Skeletal muscle cell (primary cell): ENCODE measurements at regions not wholly inside any gene's neighbourhood (a gene's known extent, or its start where the extent isn't known, plus 50 kb on each side); places are given as distances from the start of the nearest gene placed in this dataset.

Experiments used
- DNase-seq: peaks from one replicate; pipeline ENCODE4 v3.0.0-alpha.2; 2010; ENCODE audit warnings: low read depth
- H3K4me3 ChIP-seq: 2 replicates; pipeline ENCODE4 v1.5.1; 2011; ENCODE audit warnings: low read depth, mild to moderate bottlenecking, control low read depth, low read length, moderate library complexity

DNA sequence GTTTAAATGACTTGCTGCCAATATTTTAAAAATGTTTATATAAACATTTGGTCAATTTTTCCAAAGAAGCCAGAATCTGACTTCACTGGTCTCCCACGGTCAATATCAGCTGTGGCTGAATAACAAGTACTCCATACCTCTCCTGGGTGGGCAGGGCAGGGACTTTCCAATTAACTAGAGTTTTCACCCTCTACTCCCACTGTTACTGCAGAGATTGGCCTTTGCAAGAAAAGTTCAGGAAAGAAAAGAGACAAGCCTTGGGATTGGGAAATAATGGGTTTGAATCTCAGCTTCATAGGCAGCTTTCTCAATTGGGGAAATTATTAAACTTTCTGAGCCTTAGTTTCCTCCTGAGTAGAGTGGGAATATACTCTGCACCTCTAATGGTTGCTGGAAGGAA is 236.9 kb downstream of the PRL start:
- no peak overlapping the region for H3K4me3 ChIP-seq
- no peak for DNase-seq

- no peak for DNase-seq
- no peak overlapping the region for H3K4me3 ChIP-seq
Measured at GRCh38 chr6:22062807-22063408, 233.9 kb downstream of the PRL start.

DNA sequence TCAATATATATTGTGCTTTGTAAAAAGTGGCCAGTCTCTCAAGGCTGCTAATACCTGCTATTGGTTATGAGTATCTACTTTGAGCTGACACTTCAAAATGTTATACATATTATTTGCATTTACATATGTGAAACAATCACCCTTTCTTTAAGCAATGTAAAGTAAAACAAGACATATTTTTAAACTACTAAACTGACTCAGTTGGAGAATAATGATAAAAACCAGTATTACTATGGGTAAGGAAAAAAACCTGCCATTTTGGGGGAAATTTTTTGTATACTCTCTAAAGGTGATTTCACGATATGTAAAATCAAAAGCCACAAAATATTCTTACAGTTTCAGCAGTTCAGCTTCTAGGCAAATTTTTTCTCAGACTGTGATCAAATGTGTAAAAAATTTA is 232.3 kb downstream of the PRL start:
- H3K4me3 ChIP-seq = no peak overlapping the region
- DNase-seq = no peak

DNA sequence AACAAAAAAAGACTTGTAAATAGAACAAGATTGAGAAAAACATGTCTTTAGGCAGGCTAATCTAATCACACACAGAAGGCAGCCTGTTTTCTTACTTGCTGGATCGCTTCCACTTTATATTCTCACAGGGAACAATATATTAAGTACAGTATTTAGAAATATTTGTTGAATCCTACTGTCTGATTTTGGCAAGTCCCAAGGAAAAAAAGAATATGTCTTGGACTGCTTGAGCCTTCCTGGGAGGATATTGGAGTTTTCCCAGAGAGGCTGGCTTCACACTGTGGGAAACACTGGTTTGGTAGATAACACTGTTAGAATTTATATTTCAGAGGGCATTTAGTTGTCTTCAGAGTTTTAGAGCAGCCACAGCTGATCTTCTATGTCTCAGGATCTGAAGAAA is 229.7 kb downstream of the PRL start:
- no peak overlapping the region for H3K4me3 ChIP-seq
- DNase-seq = no peak

- no peak for DNase-seq
- no peak overlapping the region for H3K4me3 ChIP-seq
Measured at GRCh38 chr6:22067671-22068070, 229.2 kb downstream of the PRL start.

- no peak for DNase-seq
Measured at GRCh38 chr6:22068561-22069305, 228.1 kb downstream of the PRL start.

DNA sequence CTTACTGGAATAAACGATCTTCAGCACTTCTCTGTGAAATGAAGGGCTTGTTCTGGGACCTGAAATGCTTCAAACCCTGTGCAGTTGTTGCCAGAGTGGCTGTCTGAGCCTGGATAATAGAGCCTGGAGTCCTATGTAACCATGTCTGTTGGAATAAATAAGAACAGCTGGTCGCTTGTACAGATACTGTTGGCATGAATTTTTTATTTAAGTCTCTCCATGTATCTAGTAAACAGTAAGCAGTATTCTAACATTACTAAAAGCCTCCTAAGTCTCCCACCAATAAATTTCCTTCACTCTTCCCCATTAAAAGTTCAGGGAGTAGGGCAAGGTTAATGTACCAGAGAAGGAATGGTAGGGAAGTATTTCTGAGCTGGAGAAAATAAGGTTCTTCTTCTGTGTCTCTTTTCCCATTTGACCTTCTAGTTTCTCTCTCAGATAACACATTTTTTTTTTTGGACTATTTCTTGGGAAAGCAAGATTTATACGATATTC is 227.5 kb downstream of the PRL start:
- H3K4me3 ChIP-seq = no peak overlapping the region
- DNase-seq = no peak

More at GRCh38 chr6:22068561-22069305, 228.1 kb downstream of the PRL start:
- no peak overlapping the region for H3K4me3 ChIP-seq

GRCh38 chr6:22071270-22072041 is 225.4 kb downstream of the PRL start:
- DNase-seq = no peak
- peak overlapping the region; percentile 17 for H3K4me3 ChIP-seq

DNA sequence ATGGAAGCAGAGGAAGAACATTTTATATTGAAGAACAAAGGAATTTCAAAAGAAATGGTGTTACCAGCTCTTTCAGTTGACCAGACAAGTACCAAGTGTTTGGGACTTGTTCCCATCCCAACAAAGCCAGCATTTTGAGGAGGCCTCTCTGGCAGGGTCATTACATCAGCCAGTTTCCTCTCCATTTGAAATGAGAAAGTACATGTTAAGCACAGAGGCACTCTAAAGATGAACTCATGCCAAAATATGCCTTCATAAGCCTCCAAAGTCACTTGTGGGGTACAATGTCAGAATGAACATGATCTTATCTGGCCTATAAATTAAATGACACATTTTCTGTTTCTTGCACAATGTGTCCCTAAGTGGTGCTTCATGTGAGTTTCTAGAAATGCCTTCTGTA is 223.9 kb downstream of the PRL start:
- H3K4me3 ChIP-seq = no peak overlapping the region
- no peak for DNase-seq

DNA sequence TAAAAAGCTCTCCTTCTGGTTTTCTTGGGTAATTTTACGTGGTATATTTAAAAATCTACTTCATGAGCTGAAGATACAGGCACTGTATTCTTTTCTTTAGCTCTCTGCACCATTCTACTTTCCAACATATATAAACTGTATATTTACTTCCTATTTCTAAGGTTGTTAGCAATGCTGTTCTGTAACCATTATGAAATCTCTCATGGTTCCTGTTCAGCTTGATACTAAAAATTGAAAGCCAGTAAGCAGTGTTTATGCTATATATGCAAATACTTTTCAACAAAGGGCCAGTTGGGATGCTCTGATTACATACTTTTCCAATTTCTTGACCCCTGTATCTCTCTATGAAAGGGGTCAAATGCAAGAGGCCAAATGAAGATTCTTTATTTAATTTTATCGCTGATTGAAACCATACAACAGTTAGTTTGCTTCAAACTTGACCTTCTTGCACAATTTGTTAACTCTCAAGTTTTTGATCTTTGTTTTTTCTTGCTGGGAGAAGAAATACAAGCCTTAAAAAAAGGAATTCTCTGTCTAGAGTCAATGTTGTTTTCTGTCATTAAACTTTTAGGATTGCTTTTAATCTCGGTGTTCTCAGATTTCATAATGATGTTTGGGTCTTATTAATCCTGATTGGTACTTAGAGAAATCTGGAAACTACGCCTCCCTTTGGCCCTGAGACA is 223.2 kb downstream of the PRL start:
- H3K4me3 ChIP-seq = no peak overlapping the region

GRCh38 chr6:22078288-22078687 is 218.5 kb downstream of the PRL start:
- no peak for DNase-seq
- H3K4me3 ChIP-seq = no peak overlapping the region

More for the DNA sequence above, 223.2 kb downstream of the PRL start:
- DNase-seq = no peak

- no peak overlapping the region for H3K4me3 ChIP-seq
- no peak for DNase-seq
Measured at GRCh38 chr6:22078802-22079545, 217.9 kb downstream of the PRL start.

GRCh38 chr6:22079783-22080182 is 217.1 kb downstream of the PRL start:
- no peak overlapping the region for H3K4me3 ChIP-seq
- DNase-seq = no peak

GRCh38 chr6:22081709-22082108 is 215.1 kb downstream of the PRL start:
- H3K4me3 ChIP-seq = no peak overlapping the region
- no peak for DNase-seq

- DNase-seq = no peak
Measured at GRCh38 chr6:22082218-22082617, 214.6 kb downstream of the PRL start.

DNA sequence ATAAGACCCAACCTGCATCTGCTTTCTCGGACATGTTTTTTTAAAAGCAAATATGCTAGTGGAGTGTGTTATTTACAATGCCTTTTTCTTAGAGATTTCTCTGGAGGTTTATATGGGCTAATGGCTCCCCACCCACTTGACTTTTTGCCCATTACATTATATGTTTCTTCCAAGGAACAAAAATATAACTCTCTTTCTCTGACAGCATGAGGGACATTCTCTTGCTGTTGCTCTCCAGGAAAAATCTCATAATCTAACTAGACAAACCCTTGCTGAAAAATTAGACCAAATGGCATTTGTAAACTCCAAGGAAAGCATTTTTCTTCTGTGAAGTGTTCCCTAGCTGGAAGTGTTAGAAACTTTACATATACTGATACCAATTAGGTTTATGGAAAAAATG is 213.7 kb downstream of the PRL start:
- H3K4me3 ChIP-seq = no peak overlapping the region
- DNase-seq = no peak

More at GRCh38 chr6:22082218-22082617, 214.6 kb downstream of the PRL start:
- no peak overlapping the region for H3K4me3 ChIP-seq

GRCh38 chr6:22087960-22088706 is 208.7 kb downstream of the PRL start:
- H3K4me3 ChIP-seq = no peak overlapping the region
- no peak for DNase-seq

- H3K4me3 ChIP-seq = no peak overlapping the region
- no peak for DNase-seq
Measured at GRCh38 chr6:22091424-22091948, 205.3 kb downstream of the PRL start.
